Mucosa of descending colon (tissue), 3 donors: ENCODE measurements at regions not wholly inside any gene's neighbourhood (a gene's known extent, or its start where the extent isn't known, plus 50 kb on each side); places are given as distances from the start of the nearest gene placed in this dataset.

Source experiments
- ATAC-seq: fragments of 200-7000 bp; cut with Tn5 transposase; one replicate; pipeline ENCODE4 v1.9.1; 2020; ENCODE audit warnings: mild to moderate bottlenecking, moderate library complexity
- DNase-seq, 3 donors: peaks; one replicate each; pipeline ENCODE4 v3.0.0-alpha.2; 2020
- H3K36me3 ChIP-seq: fragments of 200-600 bp; one replicate; pipeline ENCODE4 v1.8.0; 2021; ENCODE audit warnings: low read depth, mild to moderate bottlenecking
- H3K4me1 ChIP-seq: fragments of 200-600 bp; one replicate; pipeline ENCODE4 v1.8.0; 2021; ENCODE audit warnings: low read depth, mild to moderate bottlenecking
- H3K4me3 ChIP-seq: fragments of 200-600 bp; one replicate; pipeline ENCODE4 v1.8.0; 2021; ENCODE audit warnings: mild to moderate bottlenecking
- H3K9me3 ChIP-seq: fragments of 200-600 bp; one replicate; pipeline ENCODE4 v1.8.0; 2021; ENCODE audit warnings: mild to moderate bottlenecking
- CTCF ChIP-seq: fragments of 200-600 bp; IDR thresholded peaks from one replicate; pipeline ENCODE4 v1.8.0; 2022; ENCODE audit warnings: antibody characterized with exemption, mild to moderate bottlenecking
- intact Hi-C, 2 donors: fragments of 100-400 bp; cut with DNase I in 1 of 2; cut with micrococcal nuclease in 1 of 2; formaldehyde crosslinking; loops; one replicate each; pipeline versions ENCODE4 v1.11.0 to v1.11.1; 2022; cut with DNase I, micrococcal nuclease
- donor health status: DM: no; HTN: no; CAD: no; lungs with moderate emphysema.
- donor health status: DM: no; HTN: no; CAD: no.
- donor health status: DM: no; HTN: yes; CAD: no.

GRCh38 chr14:71437870-71438269 is 494.4 kb upstream of the RGS6 start:
- Histone ChIP-seq H3K9me3 (no peaks in the 10 kb centered on the region), H3K4me3 (no peak overlapping the region), H3K36me3 (no peaks in the 10 kb centered on the region), H3K4me1 (no peaks in the 10 kb centered on the region)
- ATAC-seq (no peak), DNase-seq (no peak)
- intact Hi-C loops = no loop called here
- no peak for TF ChIP-seq CTCF

GRCh38 chr14:71438684-71439083 is 493.5 kb upstream of the RGS6 start:
- Histone ChIP-seq H3K4me1 (no peaks in the 10 kb centered on the region), H3K4me3 (no peak overlapping the region), H3K9me3 (no peaks in the 10 kb centered on the region), H3K36me3 (no peaks in the 10 kb centered on the region)
- no peak for DNase-seq
- ATAC-seq = no peak
- no peak for TF ChIP-seq CTCF
- intact Hi-C loops = no loop called here

- ATAC-seq = no peak
Measured at GRCh38 chr14:71441126-71441525, 491.1 kb upstream of the RGS6 start.

GRCh38 chr14:71444030-71444822 is 488.0 kb upstream of the RGS6 start:
- H3K4me3 ChIP-seq = no peak overlapping the region
- intact Hi-C loops = no loop called here
- DNase-seq = no peak
- no peak for TF ChIP-seq CTCF
- no peak for ATAC-seq
- H3K4me1 ChIP-seq = no peaks in the 10 kb centered on the region
- H3K36me3 ChIP-seq = no peaks in the 10 kb centered on the region
- H3K9me3 ChIP-seq = no peaks in the 10 kb centered on the region

More at GRCh38 chr14:71441126-71441525, 491.1 kb upstream of the RGS6 start:
- TF ChIP-seq CTCF = no peak
- Histone ChIP-seq H3K4me1 (no peaks in the 10 kb centered on the region), H3K4me3 (no peak overlapping the region), H3K9me3 (no peaks in the 10 kb centered on the region), H3K36me3 (no peaks in the 10 kb centered on the region)
- intact Hi-C loops = no loop called here
- DNase-seq = no peak

GRCh38 chr14:71448431-71449315 is 483.6 kb upstream of the RGS6 start:
- intact Hi-C loops = no loop called here
- ATAC-seq (peak; percentile 64), DNase-seq (no peak)
- TF ChIP-seq CTCF = no peak
- Histone ChIP-seq H3K9me3 (no peaks in the 10 kb centered on the region), H3K4me3 (no peak overlapping the region), H3K4me1 (no peaks in the 10 kb centered on the region), H3K36me3 (no peaks in the 10 kb centered on the region)
